ENCODE measurements at regions not wholly inside any gene's neighbourhood (a gene's known extent, or its start where the extent isn't known, plus 50 kb on each side); places are given as distances from the start of the nearest gene placed in this dataset.
"Not testable (repeated sequence)": the region's sequence is repeated elsewhere in the genome, so short reads cannot be mapped to it uniquely, and the experiment has no call there.

DNA sequence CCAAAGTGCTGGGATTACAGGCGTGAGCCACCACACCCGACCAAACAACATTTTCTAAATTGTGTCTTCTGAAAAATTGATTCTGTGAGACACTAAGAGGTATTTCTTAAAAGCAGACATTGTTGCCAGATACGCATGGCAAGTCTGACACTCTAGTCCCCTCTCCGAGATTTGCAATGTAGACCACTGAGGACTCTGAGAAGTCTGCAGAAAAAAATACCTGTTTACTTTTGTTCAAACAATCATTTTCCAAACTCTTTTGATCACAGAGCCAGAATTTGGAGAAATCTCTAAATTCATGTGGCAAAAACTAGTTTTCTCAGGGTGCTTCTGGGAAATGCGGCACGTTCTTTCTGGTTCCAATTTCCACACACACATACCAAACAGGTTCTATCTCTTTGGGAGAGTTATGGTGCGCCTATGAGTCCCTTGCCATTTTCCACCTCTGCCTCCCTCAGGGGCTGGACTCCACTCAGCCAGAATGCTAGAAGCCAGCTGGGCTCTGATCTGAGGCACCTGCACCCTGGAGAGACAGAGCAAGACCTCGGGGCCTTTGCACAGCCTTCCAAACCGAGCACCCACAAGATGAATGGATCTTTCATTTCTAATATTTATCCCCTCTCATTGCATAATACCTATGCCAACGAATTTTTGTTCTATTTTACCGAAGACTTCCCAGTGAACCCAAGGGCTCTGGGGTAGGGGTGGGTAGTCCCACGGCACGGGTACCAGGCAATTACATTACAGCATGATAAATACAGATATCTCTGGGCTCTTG lies 152.7 kb downstream of the MYCN start:
- no peak for DNase-seq

DNA sequence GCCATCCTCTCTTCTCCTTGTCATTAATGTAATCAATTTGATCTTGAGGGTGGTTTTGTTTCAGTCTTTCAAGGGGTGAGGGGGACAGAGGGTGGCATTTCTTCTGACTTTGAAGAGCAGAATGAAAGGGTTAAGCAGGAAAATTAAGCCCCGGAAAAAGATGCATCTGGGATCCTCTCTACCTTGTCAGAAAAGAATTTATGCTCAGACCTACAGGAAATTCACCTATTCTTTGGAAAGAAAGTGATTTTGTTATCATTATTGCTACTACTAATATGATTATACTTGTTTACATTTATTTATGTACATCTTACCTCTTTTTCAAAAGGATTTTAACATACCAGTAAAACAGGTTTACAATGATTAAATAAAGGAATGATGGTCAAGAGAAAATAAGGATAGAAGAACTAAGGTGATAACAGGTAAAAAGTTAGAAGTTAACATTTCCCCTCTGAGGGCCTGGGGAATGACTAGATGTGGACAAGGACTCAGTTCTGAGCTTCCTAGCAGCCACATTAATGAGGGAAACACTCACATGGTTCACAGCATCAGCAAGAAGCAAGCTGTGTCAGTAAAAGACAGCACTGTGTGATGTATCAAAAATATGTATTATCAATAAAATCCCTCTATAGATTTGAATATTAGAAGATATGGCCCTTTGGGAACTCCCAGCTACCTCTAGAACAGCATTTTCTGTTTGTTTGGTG lies 151.4 kb downstream of the MYCN start:
- no peak for DNase-seq

DNA sequence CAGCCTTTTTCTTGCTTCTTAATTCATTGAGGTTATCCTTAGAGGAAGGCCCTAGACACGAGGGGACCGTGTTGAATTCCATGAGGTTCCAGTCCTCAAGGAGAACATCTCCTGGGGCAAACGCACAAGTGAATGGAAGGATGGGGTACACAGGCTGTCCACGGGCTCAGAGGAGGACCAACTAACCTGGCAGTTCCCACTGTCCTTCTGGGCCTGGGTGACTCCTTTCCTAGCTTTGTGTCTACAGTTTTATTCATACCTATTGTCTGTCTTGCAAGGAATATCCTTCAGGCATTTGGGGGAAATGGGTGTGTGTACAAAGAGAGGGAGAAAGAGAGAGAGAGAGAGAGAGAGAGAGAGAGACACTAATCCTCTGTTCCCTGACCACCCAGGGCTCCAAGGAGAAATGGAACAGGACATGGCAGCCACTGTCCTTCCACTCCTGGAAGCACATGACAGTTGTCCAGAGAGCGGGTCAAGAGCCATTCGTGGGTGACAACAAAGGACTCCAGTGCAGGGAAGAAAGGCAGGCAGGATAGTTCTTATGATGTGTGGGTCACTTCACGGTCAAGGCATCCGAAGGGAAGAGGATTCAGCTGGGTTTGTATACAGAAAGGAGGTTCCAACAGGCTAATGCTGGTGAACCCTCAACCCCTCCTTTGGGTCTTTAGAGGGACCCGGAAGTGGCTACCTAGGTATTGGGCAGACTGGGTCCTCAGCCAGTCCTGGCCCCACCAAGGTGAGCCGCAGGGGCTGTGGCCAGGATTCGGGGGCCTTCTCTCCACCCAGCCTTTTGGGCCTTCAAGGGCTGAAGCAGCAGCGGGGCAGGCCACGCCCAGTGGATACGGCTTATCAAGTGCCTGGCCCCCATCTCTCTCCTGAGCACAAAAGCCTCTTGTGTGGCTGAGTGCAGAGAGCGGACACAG lies 150.6 kb downstream of the MYCN start:
- no peak for DNase-seq

DNA sequence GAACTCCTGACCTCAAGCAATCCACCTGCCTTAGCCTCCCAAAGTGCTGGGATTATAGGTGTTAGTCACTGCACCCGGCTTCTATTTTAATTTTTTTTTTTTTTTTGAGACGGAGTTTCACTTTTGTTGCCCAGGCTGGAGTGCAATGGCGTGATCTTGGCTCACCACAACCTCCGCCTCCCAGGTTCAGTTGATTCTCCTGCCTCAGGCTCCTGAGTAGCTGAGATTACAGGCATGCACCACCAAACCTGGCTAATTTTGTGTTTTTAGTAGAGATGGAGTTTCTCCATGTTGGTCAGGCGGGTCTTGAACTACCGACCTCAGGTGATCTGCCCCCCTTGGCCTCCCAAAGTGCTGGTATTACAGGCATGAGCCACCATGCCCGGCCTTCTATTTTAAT lies 149.1 kb downstream of the MYCN start:
- DNase-seq: not testable (repeated sequence)

- no peak for DNase-seq
Measured at GRCh38 chr2:16088802-16089112, 148.4 kb downstream of the MYCN start.

GRCh38 chr2:16088035-16088801 lies 147.9 kb downstream of the MYCN start:
- DNase-seq: no peak

DNA sequence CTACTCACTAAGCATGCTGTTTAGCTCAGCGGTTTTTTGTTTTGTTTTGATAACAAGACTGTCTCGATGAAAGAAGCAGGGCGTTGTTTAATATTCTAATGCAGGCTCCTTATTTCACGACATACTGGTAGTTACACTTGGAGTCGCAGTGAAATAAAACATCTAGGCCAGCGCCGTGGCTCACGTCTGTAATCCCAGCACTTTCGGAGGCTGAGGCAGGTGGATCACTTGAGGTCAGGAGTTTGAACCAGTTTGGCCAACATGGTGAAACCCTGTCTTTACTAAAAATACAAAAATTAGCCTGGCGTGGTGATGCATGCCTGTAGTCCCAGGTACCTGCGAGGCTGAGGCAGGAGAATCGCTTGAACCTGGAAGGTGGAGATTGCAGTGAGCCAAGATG lies 145.8 kb downstream of the MYCN start:
- DNase-seq: not testable (repeated sequence)

DNA sequence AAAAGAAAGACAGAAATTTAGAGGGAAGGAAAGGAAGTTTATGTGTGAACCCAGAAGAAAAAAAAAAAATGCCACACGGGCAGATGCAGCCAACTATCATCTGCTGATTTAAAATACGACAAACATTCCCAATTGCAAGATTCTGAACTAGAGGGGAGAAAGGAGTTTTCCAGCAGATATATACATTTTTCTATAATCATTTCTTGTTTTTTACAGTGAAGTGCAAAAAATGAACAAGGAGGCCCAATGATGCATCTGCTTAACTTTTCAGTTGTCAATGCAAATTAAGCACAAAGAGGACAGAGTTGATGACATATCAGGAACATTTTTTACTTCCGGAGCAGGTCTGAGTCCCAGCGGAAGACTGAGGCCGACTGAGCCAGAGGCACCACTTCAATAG lies 144.7 kb downstream of the MYCN start:
- DNase-seq: no peak

DNA sequence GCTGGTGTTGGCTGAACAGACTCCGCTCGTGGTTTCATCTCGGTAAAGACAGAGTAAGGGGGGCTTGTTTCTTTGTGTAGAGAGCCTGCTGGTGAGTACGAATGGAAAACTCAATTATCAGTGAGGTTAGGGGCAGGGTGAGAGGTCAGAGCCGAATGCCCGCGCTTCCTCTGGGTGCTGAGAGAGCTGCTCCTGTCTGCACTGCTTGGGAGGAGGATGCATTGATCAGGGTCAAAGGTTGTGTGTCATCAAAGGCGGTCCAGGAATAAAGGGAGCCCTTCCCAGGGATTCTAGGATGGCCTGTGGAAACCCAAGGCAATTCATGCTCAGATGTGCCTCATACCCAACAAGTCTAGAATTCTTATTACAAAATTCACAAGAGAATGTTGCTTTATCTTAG lies 143.9 kb downstream of the MYCN start:
- no peak for DNase-seq

- no peak for DNase-seq
Measured at GRCh38 chr2:16082276-16082675, 141.9 kb downstream of the MYCN start.

GRCh38 chr2:16081316-16082200 lies 141.2 kb downstream of the MYCN start:
- no peak for DNase-seq

GRCh38 chr2:16080516-16080915 lies 140.2 kb downstream of the MYCN start:
- no peak for DNase-seq

DNA sequence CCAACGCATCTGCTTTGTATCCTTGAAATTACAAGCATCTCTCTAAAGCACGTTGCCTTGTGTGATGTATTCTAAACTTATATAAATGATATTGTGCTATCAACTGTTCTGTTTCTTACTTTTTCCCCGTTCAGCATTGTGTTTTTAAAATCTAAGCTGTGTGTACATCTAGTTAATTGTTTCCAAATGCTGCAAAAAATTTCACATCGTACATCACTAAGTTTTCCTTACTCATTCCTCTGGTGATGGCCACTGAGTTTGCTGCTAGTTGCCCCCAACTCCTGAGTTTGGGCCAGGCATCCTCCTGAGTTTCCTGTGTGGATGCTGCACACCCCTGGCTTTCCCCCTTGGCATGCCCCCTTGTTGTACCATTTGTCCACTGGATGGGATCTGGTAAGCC lies 139.7 kb downstream of the MYCN start:
- DNase-seq: no peak

DNA sequence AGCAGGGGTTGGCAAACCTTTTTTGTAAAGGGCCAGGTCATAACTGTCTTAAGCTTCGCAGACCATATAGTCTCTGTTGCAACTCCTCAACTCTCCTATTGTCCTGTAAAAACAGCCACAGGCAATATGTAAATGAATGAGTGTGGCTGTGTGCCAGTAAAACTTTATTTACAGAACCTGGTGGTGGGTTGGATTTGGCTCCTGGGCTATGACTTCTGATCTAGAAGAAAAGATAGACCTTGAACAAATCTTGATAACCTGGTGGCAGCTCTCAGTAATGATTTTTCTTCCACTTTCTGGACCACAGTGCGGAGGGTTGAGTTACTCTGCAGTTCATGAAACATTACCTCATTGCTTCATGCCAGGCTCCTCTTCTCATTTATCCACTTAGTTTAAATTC lies 139.3 kb downstream of the MYCN start:
- DNase-seq: no peak

- DNase-seq: no peak
Measured at GRCh38 chr2:16077601-16078000, 137.3 kb downstream of the MYCN start.

DNA sequence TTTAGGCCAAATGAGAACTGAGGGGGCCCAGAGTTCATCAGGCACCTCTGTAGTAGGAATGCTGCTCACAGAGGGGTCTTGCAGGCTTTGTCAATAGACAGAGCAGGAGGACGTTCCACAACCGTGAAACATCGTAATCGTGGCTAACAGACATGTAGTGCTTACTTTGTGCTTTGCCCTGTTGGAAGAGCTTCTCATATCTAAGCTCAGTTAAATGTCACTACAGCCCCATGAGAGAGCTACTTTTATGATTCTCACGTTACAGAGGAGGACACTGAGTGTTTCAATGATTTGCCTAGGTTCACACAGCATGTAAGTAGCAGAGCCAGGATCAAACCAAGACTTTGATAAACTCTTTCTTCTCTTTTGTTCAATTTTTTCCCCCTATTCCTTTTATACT lies 136.6 kb downstream of the MYCN start:
- no peak for DNase-seq

DNA sequence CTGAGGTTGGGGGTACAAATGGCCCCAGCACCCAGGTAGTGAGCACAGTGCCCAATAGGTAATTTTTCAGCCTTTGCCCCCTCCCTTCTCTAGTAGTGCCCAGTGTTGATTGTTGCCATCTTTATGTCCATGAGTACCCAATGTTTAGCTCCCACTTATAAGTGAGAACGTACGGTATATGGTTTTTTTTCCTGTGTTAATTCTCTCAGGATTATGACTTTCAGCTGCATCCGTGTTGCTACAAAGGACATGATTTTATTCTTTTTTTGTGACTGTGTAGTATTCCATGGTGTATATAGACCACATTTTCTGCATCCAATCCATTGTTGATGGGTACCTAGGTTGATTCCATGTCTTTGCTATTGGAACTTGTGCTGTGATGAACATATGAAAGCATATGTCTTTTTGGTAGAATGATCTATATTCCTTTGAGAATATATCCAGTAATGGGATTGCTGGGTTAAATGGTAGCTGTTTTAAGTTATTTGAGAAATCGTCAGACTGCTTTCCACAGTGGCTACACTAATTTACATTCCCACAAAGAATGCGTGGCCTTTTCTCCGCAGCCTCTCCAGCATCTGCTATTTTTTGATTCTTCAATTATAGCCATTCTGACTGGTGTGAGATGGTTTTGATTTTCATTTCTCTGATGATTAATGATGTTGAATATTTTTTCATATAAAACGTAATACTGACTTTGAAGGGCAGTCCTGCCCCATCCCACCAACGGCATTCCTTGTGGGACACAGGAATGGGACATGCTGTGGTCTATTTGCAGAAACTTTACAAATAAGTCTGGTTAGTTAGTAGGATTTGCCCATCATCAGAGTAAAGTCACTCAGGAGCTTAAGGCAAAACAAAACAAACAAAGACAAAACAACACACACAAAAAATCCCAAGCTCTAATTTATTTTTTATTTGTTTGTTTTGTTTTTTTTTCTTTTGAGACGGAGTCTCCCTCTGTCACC lies 135.0 kb downstream of the MYCN start:
- no peak for DNase-seq

GRCh38 chr2:16073921-16074425 lies 133.6 kb downstream of the MYCN start:
- no peak for DNase-seq

- no peak for DNase-seq
Measured at GRCh38 chr2:16073471-16073870, 133.1 kb downstream of the MYCN start.

DNA sequence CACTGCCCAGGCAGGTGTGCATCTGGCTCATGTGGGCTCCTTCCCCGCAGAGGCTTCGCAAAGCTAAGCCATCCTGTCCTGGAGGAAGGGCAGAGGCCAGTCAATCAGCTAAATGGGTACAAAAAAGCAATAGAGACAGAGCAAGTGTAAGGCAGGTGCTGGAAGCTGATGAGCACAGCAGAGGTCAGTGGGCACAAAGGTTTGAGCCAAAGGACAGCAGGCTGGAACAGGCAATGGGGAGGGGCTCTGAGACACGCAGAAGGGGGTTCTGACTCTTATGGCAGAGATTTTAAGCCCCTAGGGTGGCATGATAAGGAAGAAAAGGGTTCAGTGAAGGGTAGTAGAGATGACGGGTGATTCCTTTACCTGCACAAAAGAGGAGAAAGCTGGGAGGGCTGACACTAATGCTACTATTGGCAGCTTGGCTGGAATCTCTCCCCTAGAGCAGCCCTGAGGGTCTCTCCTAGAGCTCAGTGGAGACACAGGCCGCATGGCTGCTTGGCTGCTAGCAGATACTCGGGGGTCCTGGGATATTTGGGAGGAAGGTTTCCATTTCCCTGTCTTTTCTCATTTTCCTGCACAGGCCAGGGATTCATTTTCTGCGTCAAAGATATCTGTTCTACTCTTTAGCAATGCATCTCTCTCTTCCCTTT lies 132.4 kb downstream of the MYCN start:
- no peak for DNase-seq

Data from midbrain (tissue), 1 donor.